HEK293 (cell line): ENCODE measurements at regions not wholly inside any gene's neighbourhood (a gene's known extent, or its start where the extent isn't known, plus 50 kb on each side); places are given as distances from the start of the nearest gene placed in this dataset.

Experiments used
- CTCF ChIA-PET: fragments of 350-600 bp; formaldehyde crosslinking; extraction: SDS; loops from one replicate; lab custom pipeline; 2021; ENCODE audit warnings: antibody characterized with exemption; lab: Yijun Ruan, JAX
- POLR2A ChIA-PET: fragments of 300-600 bp; formaldehyde crosslinking; extraction: SDS; loops from one replicate; lab custom pipeline; 2020; ENCODE audit warnings: antibody characterized with exemption, inconsistent platforms; lab: Yijun Ruan, JAX
- H3K27ac ChIP-seq: fragments of 200-500 bp; sonication (Bioruptor generic); 2 replicates; pipeline ENCODE4 v1.5.1; 2014; ENCODE audit warnings: low read depth, low read length, control low read depth, inconsistent platforms; ENCODE audit errors: extremely low read depth
- H3K36me3 ChIP-seq, 2 experiments: fragments of 200-500 bp in 1 of 2; sonication (Bioruptor generic) in 1 of 2; 1 replicate in 1 of 2; 2 replicates in 1 of 2; pipeline ENCODE4 v1.5.1; 2014 to 2017; ENCODE audit warnings: inconsistent platforms in 2 of 2, low read length in 2 of 2; ENCODE audit not compliant: control insufficient read depth in 2 of 2, insufficient read depth in 1 of 2
- H3K4me1 ChIP-seq: fragments of 200-500 bp; sonication (Bioruptor generic); 2 replicates; pipeline ENCODE4 v1.5.1; 2014; ENCODE audit warnings: mild to moderate bottlenecking, low read length, inconsistent platforms; ENCODE audit not compliant: control insufficient read depth, insufficient read depth
- H3K4me3 ChIP-seq: 2 replicates; pipeline ENCODE4 v1.5.1; 2011; ENCODE audit warnings: low read depth, mild to moderate bottlenecking, control low read depth, low read length, moderate library complexity
- H3K9me3 ChIP-seq: fragments of 200-500 bp; sonication (Bioruptor generic); 2 replicates; pipeline ENCODE4 v1.5.1; 2014; ENCODE audit warnings: low read depth, low read length, inconsistent platforms; ENCODE audit not compliant: control insufficient read depth, insufficient read depth
- BCL11A ChIP-seq: fragments of 450-650 bp; formaldehyde crosslinking; IDR thresholded peaks from 2 replicates; pipeline ENCODE4 v1.5.1; 2016; ENCODE audit warnings: low read depth, missing biosample characterization, missing genetic modification characterization
- FEZF1 ChIP-seq: fragments of 450-650 bp; formaldehyde crosslinking; IDR thresholded peaks from 2 replicates; pipeline ENCODE4 v1.5.1; 2016; ENCODE audit warnings: missing biosample characterization, missing genetic modification characterization
- KLF7 ChIP-seq: fragments of 450-650 bp; formaldehyde crosslinking; IDR thresholded peaks from 2 replicates; pipeline ENCODE4 v1.5.1; 2016; ENCODE audit warnings: missing biosample characterization, missing genetic modification characterization, borderline replicate concordance
- KLF8 ChIP-seq: fragments of 450-650 bp; formaldehyde crosslinking; IDR thresholded peaks from 2 replicates; pipeline ENCODE4 v1.5.1; 2016; ENCODE audit warnings: missing biosample characterization, missing genetic modification characterization
- SALL2 ChIP-seq: fragments of 450-650 bp; formaldehyde crosslinking; IDR thresholded peaks from 2 replicates; pipeline ENCODE4 v1.5.0; 2017; ENCODE audit warnings: missing biosample characterization, mild to moderate bottlenecking, missing genetic modification characterization, borderline replicate concordance
- SCRT2 ChIP-seq: fragments of 450-650 bp; formaldehyde crosslinking; IDR thresholded peaks from 2 replicates; pipeline ENCODE4 v1.5.1; 2016; ENCODE audit warnings: missing biosample characterization, missing genetic modification characterization
- SP3 ChIP-seq: fragments of 450-650 bp; formaldehyde crosslinking; IDR thresholded peaks from 2 replicates; pipeline ENCODE4 v1.5.1; 2016; ENCODE audit warnings: missing biosample characterization, missing genetic modification characterization
- ZBTB26 ChIP-seq: fragments of 450-650 bp; formaldehyde crosslinking; optimal IDR thresholded peaks from 2 replicates; pipeline ENCODE3; 2016; ENCODE audit warnings: missing biosample characterization, mild to moderate bottlenecking, missing genetic modification characterization
- ZFP41 ChIP-seq: fragments of 450-650 bp; formaldehyde crosslinking; IDR thresholded peaks from 2 replicates; pipeline ENCODE4 v1.5.1; 2016; ENCODE audit warnings: missing biosample characterization, missing genetic modification characterization, borderline replicate concordance
- ZNF133 ChIP-seq: fragments of 450-650 bp; formaldehyde crosslinking; IDR thresholded peaks from 2 replicates; pipeline ENCODE4 v1.5.1; 2016; ENCODE audit warnings: missing biosample characterization, missing genetic modification characterization
- ZNF292 ChIP-seq: fragments of 450-650 bp; formaldehyde crosslinking; IDR thresholded peaks from 2 replicates; pipeline ENCODE4 v1.5.1; 2016; ENCODE audit warnings: low read depth, missing biosample characterization, missing genetic modification characterization, borderline replicate concordance
- ZNF398 ChIP-seq: fragments of 450-650 bp; formaldehyde crosslinking; IDR thresholded peaks from 2 replicates; pipeline ENCODE4 v1.5.1; 2017; ENCODE audit warnings: missing biosample characterization, missing genetic modification characterization
- ZNF426 ChIP-seq: fragments of 450-650 bp; formaldehyde crosslinking; IDR thresholded peaks from 2 replicates; pipeline ENCODE4 v1.5.1; 2017; ENCODE audit warnings: missing biosample characterization, missing genetic modification characterization, mild to moderate bottlenecking, inconsistent platforms, moderate library complexity
- ZNF501 ChIP-seq: fragments of 450-650 bp; formaldehyde crosslinking; IDR thresholded peaks from 2 replicates; pipeline ENCODE4 v1.5.1; 2016; ENCODE audit warnings: missing biosample characterization, missing genetic modification characterization
- ZNF529 ChIP-seq: fragments of 450-650 bp; formaldehyde crosslinking; IDR thresholded peaks from 2 replicates; pipeline ENCODE4 v1.5.1; 2017; ENCODE audit warnings: missing genetic modification characterization, missing biosample characterization; ENCODE audit not compliant: insufficient replicate concordance
- ZNF600 ChIP-seq: fragments of 450-650 bp; formaldehyde crosslinking; IDR thresholded peaks from 2 replicates; pipeline ENCODE4 v1.5.1; 2016; ENCODE audit warnings: missing biosample characterization, missing genetic modification characterization
- ZNF658 ChIP-seq: fragments of 450-650 bp; formaldehyde crosslinking; IDR thresholded peaks from 2 replicates; pipeline ENCODE4; 2016; ENCODE audit warnings: missing biosample characterization, missing genetic modification characterization
- TF ChIP-seq, protein P1 (sequence below): fragments of 450-650 bp; formaldehyde crosslinking; IDR thresholded peaks from 2 replicates; pipeline ENCODE4 v1.5.1; 2017; ENCODE audit warnings: missing biosample characterization, missing genetic modification characterization

GRCh38 chr16:63080746-63081145 lies 1044.5 kb upstream of the CDH8 start (continued):
- no peak for TF ChIP-seq ZNF658
- TF ChIP-seq SP3 (tag by site-specific recombination) = no peak
- TF ChIP-seq ZNF133 (tag by site-specific recombination) = no peak
- TF ChIP-seq, all 188 proteins: peak for 0

DNA sequence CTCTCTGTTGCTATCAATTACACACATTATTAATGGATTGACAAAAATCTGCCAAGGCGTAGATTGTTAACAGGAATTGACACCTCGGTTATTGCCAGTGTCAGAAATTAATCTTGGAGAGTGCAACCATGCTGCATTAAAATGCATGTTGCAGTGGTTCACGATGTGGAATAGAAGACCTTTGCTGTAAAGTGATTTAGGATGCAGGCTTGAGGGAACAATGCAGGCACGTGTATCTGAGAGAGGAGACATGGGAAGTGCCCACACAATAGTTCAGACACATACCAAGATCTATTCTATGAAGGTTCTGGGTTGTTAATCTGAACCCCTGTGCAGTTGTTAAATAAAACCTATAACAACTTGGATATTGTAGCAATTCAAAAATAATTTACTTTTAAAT lies 1032.8 kb upstream of the CDH8 start:
- ChIA-PET CTCF (no interaction called here), POLR2A (no interaction called here)
- no peak overlapping the region for H3K27ac ChIP-seq
- H3K4me1 ChIP-seq = no peaks in the 10 kb centered on the region
- no peaks in the 10 kb centered on the region for H3K36me3 ChIP-seq
- no peak overlapping the region for H3K4me3 ChIP-seq
- H3K9me3 ChIP-seq = no peaks in the 10 kb centered on the region
- TF ChIP-seq ZBTB26 (tag by site-specific recombination) (no peak), ZNF426 (tag by site-specific recombination) (no peak), SALL2 (tag by site-specific recombination) (no peak), ZNF529 (tag by site-specific recombination) (no peak), KLF7 (tag by site-specific recombination) (no peak), ZFP41 (tag by site-specific recombination) (no peak), FEZF1 (no peak), BCL11A (tag by site-specific recombination) (no peak), SCRT2 (no peak)
- TF ChIP-seq, protein P1, sequence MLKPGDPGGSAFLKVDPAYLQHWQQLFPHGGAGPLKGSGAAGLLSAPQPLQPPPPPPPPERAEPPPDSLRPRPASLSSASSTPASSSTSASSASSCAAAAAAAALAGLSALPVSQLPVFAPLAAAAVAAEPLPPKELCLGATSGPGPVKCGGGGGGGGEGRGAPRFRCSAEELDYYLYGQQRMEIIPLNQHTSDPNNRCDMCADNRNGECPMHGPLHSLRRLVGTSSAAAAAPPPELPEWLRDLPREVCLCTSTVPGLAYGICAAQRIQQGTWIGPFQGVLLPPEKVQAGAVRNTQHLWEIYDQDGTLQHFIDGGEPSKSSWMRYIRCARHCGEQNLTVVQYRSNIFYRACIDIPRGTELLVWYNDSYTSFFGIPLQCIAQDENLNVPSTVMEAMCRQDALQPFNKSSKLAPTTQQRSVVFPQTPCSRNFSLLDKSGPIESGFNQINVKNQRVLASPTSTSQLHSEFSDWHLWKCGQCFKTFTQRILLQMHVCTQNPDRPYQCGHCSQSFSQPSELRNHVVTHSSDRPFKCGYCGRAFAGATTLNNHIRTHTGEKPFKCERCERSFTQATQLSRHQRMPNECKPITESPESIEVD (tag by site-specific recombination) = no peak

DNA sequence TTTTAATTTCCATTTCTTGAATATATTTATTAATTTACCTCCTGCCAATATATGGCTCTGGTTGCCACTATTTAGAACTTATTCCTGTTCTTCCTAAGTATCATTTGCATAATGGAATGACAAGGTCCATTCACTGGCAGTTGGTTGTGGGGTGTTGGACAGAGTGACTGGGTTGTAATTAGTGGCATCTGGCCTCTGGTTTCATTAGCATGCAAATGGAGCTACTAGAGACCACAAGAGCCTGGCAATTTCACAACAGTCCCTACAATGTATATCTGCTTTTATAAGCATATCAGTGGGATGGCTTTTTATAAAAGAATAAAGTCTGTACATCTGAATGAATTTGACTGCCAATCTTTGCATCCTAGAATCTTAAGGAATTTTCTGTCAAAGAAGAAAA lies 1030.9 kb upstream of the CDH8 start:
- H3K4me1 ChIP-seq = no peaks in the 10 kb centered on the region
- H3K9me3 ChIP-seq = no peaks in the 10 kb centered on the region
- POLR2A ChIA-PET = no interaction called here
- H3K36me3 ChIP-seq = no peaks in the 10 kb centered on the region
- TF ChIP-seq ZNF501 (tag by site-specific recombination) (no peak), ZNF600 (no peak), ZNF292 (tag by site-specific recombination) (no peak), KLF8 (tag by site-specific recombination) (no peak), ZNF398 (tag by site-specific recombination) (no peak)
- H3K27ac ChIP-seq = no peak overlapping the region
- H3K4me3 ChIP-seq = no peak overlapping the region
- CTCF ChIA-PET = interaction anchor here (0.6 kb wide), 1 partner anchor 44 kb away, joined by 4 read pairs; no protein-coding TSS in a partner anchor
